Hepatocyte (in vitro differentiated cells): ENCODE measurements at regions not wholly inside any gene's neighbourhood (a gene's known extent, or its start where the extent isn't known, plus 50 kb on each side); places are given as distances from the start of the nearest gene placed in this dataset.

ENCODE experiments used
- CTCF ChIP-seq: fragments of 200-600 bp; sonication (generic); IDR thresholded peaks from 2 replicates; pipeline ENCODE4 v1.5.1; 2016; ENCODE audit warnings: antibody characterized with exemption, mild to moderate bottlenecking; ENCODE audit not compliant: poor library complexity
- EZH2 ChIP-seq: fragments of 200-600 bp; sonication (generic); IDR thresholded peaks from 2 replicates; pipeline ENCODE4 v1.6.1; 2016; ENCODE audit warnings: antibody characterized with exemption, mild to moderate bottlenecking, borderline replicate concordance

GRCh38 chr1:234918961-234919761 is 209.5 kb downstream of the TOMM20 start:
- TF ChIP-seq CTCF (no peak), EZH2 (no peak)
